ENCODE measurements at regions not wholly inside any gene's neighbourhood (a gene's known extent, or its start where the extent isn't known, plus 50 kb on each side); places are given as distances from the start of the nearest gene placed in this dataset.

GRCh38 chr5:72006361-72006760, 100.9 kb upstream of the MAP1B start:
- H3K4me3 ChIP-seq (ENCODE audit: low read depth, low read length) = no peak overlapping the region
- no peak for TF ChIP-seq CTCF (IDR thresholded peaks at IDR 0.05; ENCODE audit: low read depth, low read length)

DNA sequence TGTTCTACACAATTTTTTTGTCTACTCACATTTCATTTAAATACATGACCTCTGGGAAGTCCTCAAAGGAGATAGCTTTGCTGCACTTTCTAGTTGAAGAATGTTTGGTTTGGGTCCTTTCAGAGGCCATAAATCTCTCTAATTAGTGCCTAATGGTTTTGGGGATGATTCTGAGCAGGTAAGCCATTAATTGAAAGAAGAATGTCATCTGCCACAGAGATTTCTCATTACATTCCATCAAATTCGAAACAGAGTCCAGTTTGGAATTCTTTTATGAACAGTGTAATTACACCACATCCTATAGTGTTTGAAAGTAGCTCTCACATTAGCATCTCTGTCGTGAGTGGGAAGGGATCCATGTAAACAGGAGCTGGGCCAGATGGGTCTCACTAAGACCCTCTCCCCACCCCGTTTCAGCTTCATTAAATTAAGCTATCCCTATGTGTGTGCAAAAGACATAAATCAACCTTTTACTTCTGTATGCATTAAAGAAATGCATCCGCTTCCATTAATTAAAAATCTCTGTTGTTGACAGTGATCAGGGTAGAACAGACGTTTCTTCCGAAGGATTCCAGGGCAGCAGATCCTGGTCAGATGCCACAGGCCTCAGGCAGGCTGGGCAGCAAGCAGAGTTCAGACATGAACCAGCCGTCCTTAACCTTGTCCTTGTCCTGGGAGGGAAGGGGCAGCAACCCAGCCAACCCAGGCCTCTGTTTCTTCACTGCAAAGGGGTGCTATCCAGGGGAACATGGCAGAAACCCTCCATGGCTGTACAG, 99.8 kb upstream of the MAP1B start:
- no peak for TF ChIP-seq CTCF (IDR thresholded peaks at IDR 0.05; ENCODE audit: low read depth, low read length)
- no peak overlapping the region for H3K4me3 ChIP-seq (ENCODE audit: low read depth, low read length)

- TF ChIP-seq CTCF (IDR thresholded peaks at IDR 0.05; ENCODE audit: low read depth, low read length) = no peak
- H3K4me3 ChIP-seq (ENCODE audit: low read depth, low read length) = no peak overlapping the region
Observed at GRCh38 chr5:72009280-72009679, 98.0 kb upstream of the MAP1B start.

- no peak overlapping the region for H3K4me3 ChIP-seq (ENCODE audit: low read depth, low read length)
- no peak for TF ChIP-seq CTCF (IDR thresholded peaks at IDR 0.05; ENCODE audit: low read depth, low read length)
Observed at GRCh38 chr5:72010430-72010829, 96.8 kb upstream of the MAP1B start.

DNA sequence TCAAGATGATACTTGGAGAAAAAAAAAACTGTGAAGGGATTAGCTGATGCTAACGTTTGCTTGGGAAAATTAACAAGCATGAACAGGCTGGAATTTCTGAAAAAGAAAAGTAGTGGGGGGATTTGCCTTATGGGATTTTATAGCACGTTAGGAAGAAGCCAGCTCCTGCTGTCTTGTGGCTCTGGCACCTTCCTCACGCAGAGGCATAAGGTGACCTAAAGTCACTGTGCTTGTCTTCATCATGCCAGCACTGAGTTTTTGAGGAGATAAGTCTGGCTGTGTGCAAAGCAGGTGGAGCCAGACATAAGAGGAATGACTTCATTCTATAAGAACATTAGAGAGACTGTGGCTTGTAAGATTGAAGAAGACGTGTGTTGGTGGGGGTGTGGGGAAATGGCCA, 94.4 kb upstream of the MAP1B start:
- H3K4me3 ChIP-seq (ENCODE audit: low read depth, low read length) = no peak overlapping the region
- no peak for TF ChIP-seq CTCF (IDR thresholded peaks at IDR 0.05; ENCODE audit: low read depth, low read length)

GRCh38 chr5:72013766-72014624, 93.3 kb upstream of the MAP1B start:
- no peak overlapping the region for H3K4me3 ChIP-seq (ENCODE audit: low read depth, low read length)
- no peak for TF ChIP-seq CTCF (IDR thresholded peaks at IDR 0.05; ENCODE audit: low read depth, low read length)

DNA sequence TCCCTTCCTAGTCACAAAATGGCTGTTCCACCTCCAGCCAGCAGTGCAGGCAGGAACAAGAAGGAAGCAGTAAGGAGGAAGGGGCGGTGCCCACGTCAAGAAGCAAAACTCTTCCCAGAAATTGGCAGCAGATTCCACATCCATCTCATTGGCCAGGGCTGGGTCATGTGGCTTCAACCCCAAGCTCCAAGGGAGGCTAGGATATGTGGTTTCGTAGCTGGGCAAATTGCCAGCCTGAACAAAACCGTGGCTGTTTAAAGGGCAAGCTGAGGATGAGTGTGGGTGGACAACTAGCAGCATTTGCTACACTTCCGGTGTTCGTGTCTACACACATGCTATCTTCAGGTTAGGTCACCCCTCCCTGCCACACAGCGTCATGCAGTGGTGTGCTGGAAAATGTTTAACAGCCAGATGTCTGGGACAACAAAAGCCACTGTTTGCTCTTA, 92.1 kb upstream of the MAP1B start:
- no peak overlapping the region for H3K4me3 ChIP-seq (ENCODE audit: low read depth, low read length)
- TF ChIP-seq CTCF (IDR thresholded peaks at IDR 0.05; ENCODE audit: low read depth, low read length) = no peak
